Large intestine (tissue), 3 donors: ENCODE measurements at regions not wholly inside any gene's neighbourhood (a gene's known extent, or its start where the extent isn't known, plus 50 kb on each side); places are given as distances from the start of the nearest gene placed in this dataset.

Experiments used
- DNase-seq, 2 donors: peaks; one replicate each; pipeline versions ENCODE4 v3.0.0 to v3.0.0-alpha.2; 2013
- H3K27ac ChIP-seq: one replicate; pipeline ENCODE4 v1.5.1; 2013; ENCODE audit warnings: low read length
- H3K27me3 ChIP-seq: 2 replicates; pipeline ENCODE4 v1.6.1; 2013; ENCODE audit warnings: low read length; ENCODE audit not compliant: control insufficient read depth, insufficient read depth
- H3K36me3 ChIP-seq: 2 replicates; pipeline ENCODE4 v1.6.1; 2013; ENCODE audit warnings: low read length; ENCODE audit not compliant: control insufficient read depth, insufficient read depth
- H3K4me1 ChIP-seq: one replicate; pipeline ENCODE4 v1.6.1; 2013; ENCODE audit warnings: low read length; ENCODE audit not compliant: control insufficient read depth, insufficient read depth
- H3K4me3 ChIP-seq: one replicate; pipeline ENCODE4 v1.5.1; 2013; ENCODE audit warnings: low read length
- H3K9me3 ChIP-seq: one replicate; pipeline ENCODE4 v1.6.1; 2013; ENCODE audit warnings: mild to moderate bottlenecking, low read depth, low read length, moderate library complexity; ENCODE audit not compliant: control insufficient read depth
- WGBS: methylation state at CpG from one replicate; pipeline ENCODE4 v1.1.5; 2013; ENCODE audit warnings: low lambda C conversion rate; ENCODE audit not compliant: insufficient coverage; 5-methylcytosine and 5-hydroxymethylcytosine counted together

DNA sequence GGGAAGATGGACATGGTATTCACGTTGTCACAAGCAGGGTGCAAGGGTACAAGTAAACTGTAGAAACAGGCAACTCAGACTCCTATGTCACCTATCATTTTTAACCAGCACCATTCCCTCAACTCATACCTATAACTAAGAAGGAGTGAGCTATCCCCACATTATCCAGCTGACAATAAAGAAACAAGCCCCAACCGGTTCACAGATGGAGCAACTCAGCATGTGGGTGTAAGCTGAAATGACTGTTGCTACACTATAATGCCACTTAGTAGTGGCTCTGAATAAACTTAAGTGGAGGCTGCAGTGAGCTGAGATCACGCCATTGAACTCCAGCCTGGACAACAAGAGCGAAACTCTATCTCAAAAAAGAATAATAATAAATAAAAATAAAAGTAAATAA, 829.5 kb upstream of the MDGA2 start:
- 0% methylated on average over 1 of the region's 4 CpGs for WGBS

DNA sequence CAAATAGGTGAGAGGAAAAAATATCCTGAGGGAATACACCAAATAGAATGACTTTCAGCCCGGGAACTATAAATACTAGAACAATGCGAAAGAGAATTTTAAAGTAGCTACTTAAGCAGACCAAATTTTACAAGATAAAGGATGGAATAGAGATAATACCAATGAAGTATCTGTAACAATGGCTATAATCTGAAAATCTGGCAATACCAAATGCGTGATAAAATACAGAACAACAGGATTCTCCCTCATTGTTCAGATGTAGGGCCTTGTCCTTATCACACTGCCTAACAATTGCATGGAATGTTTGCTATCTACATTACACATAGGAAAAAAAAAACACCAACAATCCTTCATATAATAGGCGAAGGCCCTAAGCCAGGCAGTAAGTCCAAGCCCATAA, 815.4 kb upstream of the MDGA2 start:
- WGBS: 89% methylated on average over 3 of the region's 4 CpGs
- H3K9me3 ChIP-seq: no peaks in the 10 kb centered on the region
- no peak for DNase-seq
- no peaks in the 10 kb centered on the region for H3K36me3 ChIP-seq
- H3K27me3 ChIP-seq: no peaks in the 10 kb centered on the region
- no peaks in the 10 kb centered on the region for H3K4me1 ChIP-seq
- H3K4me3 ChIP-seq: no peak overlapping the region
- no peak overlapping the region for H3K27ac ChIP-seq

More for the DNA sequence above, 829.5 kb upstream of the MDGA2 start:
- DNase-seq: no peak
- Histone ChIP-seq H3K27ac (no peak overlapping the region), H3K4me1 (no peaks in the 10 kb centered on the region), H3K4me3 (no peak overlapping the region), H3K36me3 (no peaks in the 10 kb centered on the region), H3K9me3 (no peaks in the 10 kb centered on the region), H3K27me3 (no peaks in the 10 kb centered on the region)

DNA sequence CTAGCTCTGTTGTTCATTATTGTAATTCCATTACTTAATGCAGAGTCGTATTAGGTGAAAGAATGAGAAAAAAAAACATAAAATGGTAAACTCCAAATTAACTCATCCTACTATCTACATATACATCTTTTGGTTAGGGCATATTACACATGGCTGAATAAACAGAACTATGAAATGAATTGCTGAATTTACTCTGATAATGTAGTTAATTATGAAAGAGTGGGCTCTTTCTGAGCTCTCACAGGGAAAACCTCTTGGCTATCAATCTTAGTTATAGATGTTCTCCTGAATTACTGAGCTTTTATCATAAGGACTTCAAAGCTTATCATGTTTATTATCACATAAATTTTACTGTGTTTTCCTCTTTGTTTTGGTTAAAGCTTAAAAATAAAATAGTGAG, 798.5 kb upstream of the MDGA2 start:
- Histone ChIP-seq H3K27me3 (no peaks in the 10 kb centered on the region), H3K9me3 (no peaks in the 10 kb centered on the region), H3K4me3 (no peak overlapping the region), H3K27ac (no peak overlapping the region), H3K36me3 (no peaks in the 10 kb centered on the region), H3K4me1 (no peaks in the 10 kb centered on the region)
- DNase-seq: no peak
- no CpG with 5 or more reads among the region's 1 CpG for WGBS

DNA sequence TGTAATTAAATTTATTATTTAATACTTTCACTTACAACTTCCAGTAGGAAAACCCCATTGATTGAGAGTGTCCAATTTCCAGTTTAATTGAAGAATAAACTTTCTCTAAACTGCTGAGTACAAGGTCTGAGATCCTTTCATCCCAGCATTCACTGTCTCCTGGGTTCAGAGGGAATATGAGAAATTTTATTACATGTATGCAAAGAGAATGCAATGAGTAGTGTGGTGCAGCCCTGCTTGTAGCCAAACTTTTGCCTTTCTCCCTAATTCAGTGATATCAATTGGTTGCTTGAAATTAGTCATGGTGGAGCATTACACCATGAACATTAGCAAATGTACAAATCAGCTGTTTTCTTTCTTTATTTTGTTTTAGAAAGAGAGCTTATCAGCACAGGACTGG, 780.6 kb upstream of the MDGA2 start:
- H3K27ac ChIP-seq: no peak overlapping the region
- H3K27me3 ChIP-seq: no peaks in the 10 kb centered on the region
- H3K4me1 ChIP-seq: no peaks in the 10 kb centered on the region
- no peak overlapping the region for H3K4me3 ChIP-seq
- DNase-seq: no peak
- no peaks in the 10 kb centered on the region for H3K36me3 ChIP-seq
- H3K9me3 ChIP-seq: no peaks in the 10 kb centered on the region

DNA sequence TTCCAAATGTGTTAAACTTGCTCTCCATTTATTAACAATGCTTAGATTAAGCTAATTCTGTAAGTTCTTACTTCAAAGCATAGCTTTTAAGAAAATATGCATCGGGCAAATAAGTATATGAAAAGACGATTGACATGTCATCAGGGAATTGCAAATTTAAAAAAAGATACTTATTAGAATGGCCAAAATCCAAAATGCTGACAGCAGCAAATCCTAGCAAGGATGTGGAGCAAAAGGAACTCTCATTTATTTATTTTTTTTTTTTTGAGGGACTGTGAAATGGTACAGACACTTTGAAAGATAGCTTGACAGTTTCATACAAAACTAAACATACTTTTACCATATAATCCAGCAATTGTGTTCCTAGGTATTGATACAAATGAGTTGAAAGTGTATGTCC, 779.5 kb upstream of the MDGA2 start:
- no peak for DNase-seq
- no CpG with 5 or more reads among the region's 2 CpGs for WGBS
- Histone ChIP-seq H3K27me3 (no peaks in the 10 kb centered on the region), H3K9me3 (no peaks in the 10 kb centered on the region), H3K36me3 (no peaks in the 10 kb centered on the region), H3K4me3 (no peak overlapping the region), H3K27ac (no peak overlapping the region), H3K4me1 (no peaks in the 10 kb centered on the region)

DNA sequence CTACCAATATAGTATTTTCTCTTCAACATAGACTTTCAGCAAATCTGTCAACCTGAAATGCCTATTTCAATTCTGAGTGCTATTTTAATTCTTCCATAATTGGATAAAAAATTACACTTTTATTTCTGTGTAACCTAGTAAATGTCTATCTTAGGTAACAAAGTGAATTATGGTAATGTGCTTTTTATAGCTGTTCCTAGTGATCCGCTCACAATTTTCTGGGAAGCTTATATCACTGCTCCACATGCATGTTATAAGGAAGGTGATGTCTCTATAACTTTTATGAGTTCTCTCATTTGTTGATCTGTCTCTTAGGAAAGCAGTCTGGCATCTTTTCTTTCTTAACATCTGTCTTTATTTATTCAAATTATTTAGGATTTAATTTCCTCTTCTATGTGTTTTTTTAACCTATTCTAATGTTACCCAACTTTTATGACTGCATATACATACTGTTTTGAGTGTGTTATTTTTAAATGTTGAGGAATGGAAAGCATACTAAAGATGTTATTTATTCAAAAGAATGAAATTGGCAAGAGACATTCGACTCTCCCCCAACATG, 777.1 kb upstream of the MDGA2 start:
- no peaks in the 10 kb centered on the region for H3K9me3 ChIP-seq
- WGBS: 80% methylated on average over 1 of the region's 2 CpGs
- no peaks in the 10 kb centered on the region for H3K4me1 ChIP-seq
- no peaks in the 10 kb centered on the region for H3K27me3 ChIP-seq
- no peak overlapping the region for H3K27ac ChIP-seq
- DNase-seq: no peak
- H3K4me3 ChIP-seq: no peak overlapping the region
- no peaks in the 10 kb centered on the region for H3K36me3 ChIP-seq

DNA sequence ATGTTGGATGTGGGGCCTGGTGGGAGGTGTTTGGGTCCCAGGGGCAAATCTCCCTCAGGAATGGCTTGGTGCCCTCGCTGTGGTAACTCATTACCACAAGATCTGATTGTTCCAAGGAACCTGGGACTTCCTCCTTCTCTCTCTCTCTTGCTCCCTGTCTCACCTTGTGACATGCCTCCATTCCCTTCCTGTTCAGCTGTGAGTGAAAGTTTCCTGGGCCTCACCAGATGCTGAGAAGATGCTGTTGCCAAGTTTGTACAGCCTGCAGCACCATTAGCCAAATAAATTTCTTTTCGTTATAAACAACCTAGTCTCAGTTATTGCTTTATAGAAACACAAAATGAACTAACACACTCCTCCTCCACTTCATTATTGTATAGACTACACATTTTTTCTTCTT, 759.8 kb upstream of the MDGA2 start:
- Histone ChIP-seq H3K9me3 (no peaks in the 10 kb centered on the region), H3K4me3 (no peak overlapping the region), H3K27ac (no peak overlapping the region), H3K27me3 (no peaks in the 10 kb centered on the region), H3K4me1 (no peaks in the 10 kb centered on the region), H3K36me3 (no peaks in the 10 kb centered on the region)
- peak; percentile 4 to 15 for DNase-seq
- WGBS: 88% methylated on average over 1 of the region's 2 CpGs

DNA sequence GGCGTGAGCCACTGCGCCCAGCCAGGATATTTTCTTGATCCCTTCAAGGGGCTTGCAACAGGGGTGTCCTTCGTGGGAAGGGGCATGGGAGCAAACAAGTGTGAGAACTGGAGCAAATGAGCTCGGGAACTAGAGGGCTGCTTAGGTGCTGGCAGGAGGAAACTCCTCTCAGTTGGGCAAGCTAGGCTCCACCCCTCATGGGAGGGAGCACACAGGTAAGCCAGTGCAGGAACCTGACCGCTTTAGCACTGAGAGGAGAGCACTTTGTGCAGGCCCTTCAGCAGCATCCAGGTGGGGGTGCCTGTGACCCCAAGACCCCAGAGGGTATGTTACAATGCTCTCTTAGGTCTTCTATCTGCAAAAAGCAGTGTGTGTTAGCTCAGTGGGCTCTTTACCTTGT, 755.4 kb upstream of the MDGA2 start:
- H3K9me3 ChIP-seq: no peaks in the 10 kb centered on the region
- no peak overlapping the region for H3K27ac ChIP-seq
- no CpG with 5 or more reads among the region's 5 CpGs for WGBS
- no peak for DNase-seq
- H3K4me1 ChIP-seq: no peaks in the 10 kb centered on the region
- no peak overlapping the region for H3K4me3 ChIP-seq
- no peaks in the 10 kb centered on the region for H3K27me3 ChIP-seq
- H3K36me3 ChIP-seq: no peaks in the 10 kb centered on the region

DNA sequence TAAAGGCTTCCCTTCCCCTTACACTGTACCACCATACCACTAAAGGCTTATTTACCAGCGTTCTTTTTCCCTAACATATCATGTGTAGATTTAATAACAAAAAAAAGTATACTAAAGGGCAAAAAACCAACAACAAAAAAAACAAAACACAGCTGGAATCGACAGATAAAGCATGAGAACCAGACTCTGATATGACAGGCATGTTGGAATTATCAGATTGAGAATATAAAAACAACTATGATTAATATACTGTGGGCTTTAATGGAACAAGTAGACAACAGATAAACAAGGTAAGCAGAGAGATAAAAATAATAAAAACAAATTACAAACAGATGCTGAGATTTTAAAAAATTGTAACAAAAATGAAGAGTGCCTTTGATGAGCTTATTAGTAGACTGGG, 754.1 kb upstream of the MDGA2 start:
- Histone ChIP-seq H3K9me3 (no peaks in the 10 kb centered on the region), H3K27ac (no peak overlapping the region), H3K36me3 (no peaks in the 10 kb centered on the region), H3K27me3 (no peaks in the 10 kb centered on the region), H3K4me1 (no peaks in the 10 kb centered on the region), H3K4me3 (no peak overlapping the region)
- no peak for DNase-seq
- 88% methylated on average over 1 of the region's 2 CpGs for WGBS

DNA sequence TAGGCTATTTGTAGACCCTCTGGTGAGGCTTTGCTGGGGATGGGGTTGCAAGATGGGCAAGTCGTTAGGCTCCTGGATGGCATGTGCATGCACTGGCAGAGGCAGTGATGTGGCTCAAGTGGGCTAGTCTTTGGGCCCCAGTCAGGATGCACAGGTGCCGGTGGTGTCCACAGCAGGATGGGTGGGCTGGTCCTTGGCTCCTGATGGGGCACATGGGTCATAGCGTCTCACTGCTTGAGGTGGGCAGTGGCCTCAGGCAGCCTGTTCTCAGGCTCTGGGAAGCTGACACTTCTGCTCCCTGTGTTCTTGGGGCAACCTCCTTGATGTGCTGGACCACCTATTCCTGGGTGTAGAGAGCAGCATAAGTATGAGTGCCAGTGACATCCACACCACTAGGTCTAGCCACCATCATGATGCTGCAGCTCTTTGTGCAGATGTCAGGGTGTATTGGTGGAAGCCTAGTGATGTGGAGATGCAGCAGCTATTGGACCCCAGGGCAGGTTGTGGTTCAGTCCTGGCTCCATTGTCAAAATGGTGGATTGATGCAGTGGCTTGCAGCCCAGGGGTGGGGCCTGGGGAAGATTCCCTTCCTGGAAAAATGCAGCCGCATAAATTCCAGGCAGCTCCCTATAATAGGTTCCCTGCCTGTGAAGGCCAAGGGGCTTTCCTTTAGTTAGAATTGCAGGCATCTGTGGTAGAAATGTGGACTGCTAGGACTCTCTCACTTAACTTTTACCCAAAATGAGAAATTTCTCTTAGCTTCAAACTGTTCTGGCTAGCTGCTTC, 742.5 kb upstream of the MDGA2 start:
- H3K4me3 ChIP-seq: no peak overlapping the region
- H3K36me3 ChIP-seq: no peaks in the 10 kb centered on the region
- no CpG with 5 or more reads among the region's 4 CpGs for WGBS
- H3K4me1 ChIP-seq: no peaks in the 10 kb centered on the region
- DNase-seq: no peak
- no peak overlapping the region for H3K27ac ChIP-seq
- H3K27me3 ChIP-seq: no peaks in the 10 kb centered on the region
- peaks cover 2% of the 10 kb centered on the region for H3K9me3 ChIP-seq

DNA sequence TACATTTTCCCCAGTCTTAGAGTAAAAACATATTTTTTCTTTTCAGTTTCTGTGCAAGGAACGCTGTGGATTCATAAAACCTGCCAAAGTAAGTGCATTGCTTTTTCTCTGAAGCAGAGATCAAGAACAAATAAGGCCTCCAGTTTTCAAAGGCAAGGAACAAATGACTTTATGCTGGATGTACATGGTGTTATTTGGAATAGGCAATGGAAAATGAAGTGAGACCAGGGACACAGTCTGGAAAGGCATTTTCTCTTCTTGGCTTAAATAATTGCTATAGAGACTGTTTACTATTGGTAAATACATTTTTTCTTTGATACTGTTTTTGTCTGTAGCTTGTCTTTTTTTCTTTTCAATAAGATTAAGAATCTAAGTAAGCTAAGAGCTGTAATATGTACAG, 725.9 kb upstream of the MDGA2 start:
- Histone ChIP-seq H3K36me3 (no peaks in the 10 kb centered on the region), H3K27ac (no peak overlapping the region), H3K9me3 (no peaks in the 10 kb centered on the region), H3K4me1 (no peaks in the 10 kb centered on the region), H3K27me3 (no peaks in the 10 kb centered on the region), H3K4me3 (no peak overlapping the region)
- 67% methylated on average over 1 of the region's 1 CpG for WGBS
- no peak for DNase-seq
